Panc1 (cell line): ENCODE measurements at regions not wholly inside any gene's neighbourhood (a gene's known extent, or its start where the extent isn't known, plus 50 kb on each side); places are given as distances from the start of the nearest gene placed in this dataset.

Experiments used
- ATAC-seq: fragments of 200-7000 bp; cut with Tn5 transposase; 2 replicates; pipeline ENCODE4 v1.9.1; 2020; ENCODE audit warnings: mild to moderate bottlenecking, moderate library complexity
- BruUV-seq: library from RNA; stranded (reverse); fragments of 400-500 nt; replicated peaks from 2 replicates; lab custom pipeline; 2021; lab: Mats Ljungman, UMichigan
- CTCF ChIA-PET: fragments of 300-600 bp; sonication (Branson Sonifier 250); formaldehyde crosslinking; loops from one replicate; lab custom pipeline; 2022; ENCODE audit warnings: antibody characterized with exemption; lab: Charles Lee
- POLR2A ChIA-PET: fragments of 300-600 bp; sonication (Branson Sonifier 250); formaldehyde crosslinking; loops from one replicate; lab custom pipeline; 2022; ENCODE audit warnings: antibody characterized with exemption; lab: Charles Lee
- DNase-seq: peaks from one replicate; pipeline ENCODE4 v3.0.0-alpha.2; 2010; ENCODE audit warnings: low read depth, low spot score
- H3K27ac ChIP-seq: 2 replicates; pipeline ENCODE4 v1.5.1; 2011; ENCODE audit warnings: mild to moderate bottlenecking, low read length, inconsistent platforms
- H3K27me3 ChIP-seq: fragments of 200-500 bp; sonication (Bioruptor generic); 2 replicates; pipeline ENCODE4 v1.6.0; 2014; ENCODE audit warnings: low read length, inconsistent platforms; ENCODE audit not compliant: control insufficient read depth, insufficient read depth
- H3K36me3 ChIP-seq: fragments of 200-500 bp; sonication (Bioruptor generic); 2 replicates; pipeline ENCODE4 v1.5.1; 2014; ENCODE audit warnings: inconsistent platforms, mild to moderate bottlenecking, low read length, moderate library complexity; ENCODE audit not compliant: control insufficient read depth, insufficient read depth
- H3K4me1 ChIP-seq: 2 replicates; pipeline ENCODE4 v1.5.1; 2011; ENCODE audit warnings: inconsistent platforms, mild to moderate bottlenecking, low read length, moderate library complexity; ENCODE audit not compliant: control insufficient read depth, insufficient read depth
- H3K4me3 ChIP-seq, 2 experiments: 2 replicates each; pipeline ENCODE4 v1.5.1; 2011 to 2012; ENCODE audit warnings: low read depth in 2 of 2, low read length in 2 of 2, mild to moderate bottlenecking in 2 of 2, inconsistent platforms in 1 of 2, moderate library complexity in 1 of 2
- H3K9me3 ChIP-seq: fragments of 200-500 bp; sonication (Bioruptor generic); 2 replicates; pipeline ENCODE4 v1.5.1; 2014; ENCODE audit warnings: low read depth, mild to moderate bottlenecking, inconsistent platforms, low read length, moderate library complexity; ENCODE audit not compliant: control insufficient read depth, insufficient read depth
- POLR2AphosphoS5 ChIP-seq: IDR thresholded peaks from 2 replicates; pipeline ENCODE4 v1.6.1; 2012; ENCODE audit warnings: mild to moderate bottlenecking, low read depth, low read length, moderate library complexity
- SIN3A ChIP-seq: IDR thresholded peaks from 2 replicates; pipeline ENCODE4 v1.6.1; 2012; ENCODE audit warnings: low read depth, mild to moderate bottlenecking, low read length, moderate library complexity, borderline replicate concordance; ENCODE audit not compliant: insufficient read depth
- TCF7L2 ChIP-seq: IDR thresholded peaks from 2 replicates; pipeline ENCODE4 v1.6.1; 2011; ENCODE audit warnings: mild to moderate bottlenecking, low read depth, low read length, inconsistent platforms
- in situ Hi-C: cut with HindIII; loops from 2 replicates; pipeline ENCODE4 v1.10.0; 2016; ENCODE audit warnings: low sequenced_read_pairs, low pct_unique_long_range_greater_than_20kb
- intact Hi-C: fragments of 100-400 bp; cut with micrococcal nuclease; formaldehyde crosslinking; loops from one replicate; pipeline ENCODE4 v1.10.0; 2022; ENCODE audit not compliant: unreplicated experiment
- TF ChIP-seq, protein P1 (sequence below), 2 experiments: IDR thresholded peaks; 2 replicates each; pipeline ENCODE4 v1.6.1; 2011 to 2012; ENCODE audit warnings: low read depth in 2 of 2, control low read depth in 1 of 2, low read length in 1 of 2, mild to moderate bottlenecking in 1 of 2, moderate library complexity in 1 of 2; ENCODE audit not compliant: insufficient read depth in 1 of 2
- TF ChIP-seq, protein P2 (sequence below): fragments of 450-650 bp; IDR thresholded peaks from 2 replicates; pipeline ENCODE4 v1.5.1; 2017; ENCODE audit warnings: mild to moderate bottlenecking

DNA sequence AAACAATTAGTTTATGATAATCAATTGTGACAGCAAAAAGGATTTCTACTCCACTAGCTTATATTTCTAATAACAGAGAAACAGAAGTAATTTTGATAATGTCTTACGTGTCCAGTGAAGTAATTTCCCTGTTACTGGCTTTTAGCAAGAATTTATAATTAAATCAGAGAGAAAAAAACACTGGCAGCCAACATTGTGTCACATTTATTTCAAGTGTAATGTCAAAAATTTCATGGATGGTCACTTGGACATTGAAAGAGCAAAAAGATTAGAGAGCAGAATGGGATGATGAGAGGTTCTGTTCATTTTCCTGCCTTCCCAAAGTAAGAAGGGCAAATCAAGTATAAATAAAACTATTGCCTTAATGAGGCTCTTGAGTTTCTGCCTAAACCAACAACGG is 239.3 kb upstream of the SEMA6A start:
- no peaks in the 10 kb centered on the region for H3K4me1 ChIP-seq
- no peak for DNase-seq
- ATAC-seq = no peak
- ChIA-PET CTCF (no interaction called here), POLR2A (no interaction called here)
- no peaks in the 10 kb centered on the region for H3K9me3 ChIP-seq
- no TSS peak for BruUV-seq
- TF ChIP-seq POLR2AphosphoS5 (no peak), TCF7L2 (no peak), SIN3A (no peak)
- TF ChIP-seq, protein P1, sequence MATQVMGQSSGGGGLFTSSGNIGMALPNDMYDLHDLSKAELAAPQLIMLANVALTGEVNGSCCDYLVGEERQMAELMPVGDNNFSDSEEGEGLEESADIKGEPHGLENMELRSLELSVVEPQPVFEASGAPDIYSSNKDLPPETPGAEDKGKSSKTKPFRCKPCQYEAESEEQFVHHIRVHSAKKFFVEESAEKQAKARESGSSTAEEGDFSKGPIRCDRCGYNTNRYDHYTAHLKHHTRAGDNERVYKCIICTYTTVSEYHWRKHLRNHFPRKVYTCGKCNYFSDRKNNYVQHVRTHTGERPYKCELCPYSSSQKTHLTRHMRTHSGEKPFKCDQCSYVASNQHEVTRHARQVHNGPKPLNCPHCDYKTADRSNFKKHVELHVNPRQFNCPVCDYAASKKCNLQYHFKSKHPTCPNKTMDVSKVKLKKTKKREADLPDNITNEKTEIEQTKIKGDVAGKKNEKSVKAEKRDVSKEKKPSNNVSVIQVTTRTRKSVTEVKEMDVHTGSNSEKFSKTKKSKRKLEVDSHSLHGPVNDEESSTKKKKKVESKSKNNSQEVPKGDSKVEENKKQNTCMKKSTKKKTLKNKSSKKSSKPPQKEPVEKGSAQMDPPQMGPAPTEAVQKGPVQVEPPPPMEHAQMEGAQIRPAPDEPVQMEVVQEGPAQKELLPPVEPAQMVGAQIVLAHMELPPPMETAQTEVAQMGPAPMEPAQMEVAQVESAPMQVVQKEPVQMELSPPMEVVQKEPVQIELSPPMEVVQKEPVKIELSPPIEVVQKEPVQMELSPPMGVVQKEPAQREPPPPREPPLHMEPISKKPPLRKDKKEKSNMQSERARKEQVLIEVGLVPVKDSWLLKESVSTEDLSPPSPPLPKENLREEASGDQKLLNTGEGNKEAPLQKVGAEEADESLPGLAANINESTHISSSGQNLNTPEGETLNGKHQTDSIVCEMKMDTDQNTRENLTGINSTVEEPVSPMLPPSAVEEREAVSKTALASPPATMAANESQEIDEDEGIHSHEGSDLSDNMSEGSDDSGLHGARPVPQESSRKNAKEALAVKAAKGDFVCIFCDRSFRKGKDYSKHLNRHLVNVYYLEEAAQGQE (IDR thresholded peaks at IDR 0.05; ENCODE audit: insufficient read depth in 1 of 2, low read depth in 2 of 2, low read length in 1 of 2) = no peak
- TF ChIP-seq, protein P2, sequence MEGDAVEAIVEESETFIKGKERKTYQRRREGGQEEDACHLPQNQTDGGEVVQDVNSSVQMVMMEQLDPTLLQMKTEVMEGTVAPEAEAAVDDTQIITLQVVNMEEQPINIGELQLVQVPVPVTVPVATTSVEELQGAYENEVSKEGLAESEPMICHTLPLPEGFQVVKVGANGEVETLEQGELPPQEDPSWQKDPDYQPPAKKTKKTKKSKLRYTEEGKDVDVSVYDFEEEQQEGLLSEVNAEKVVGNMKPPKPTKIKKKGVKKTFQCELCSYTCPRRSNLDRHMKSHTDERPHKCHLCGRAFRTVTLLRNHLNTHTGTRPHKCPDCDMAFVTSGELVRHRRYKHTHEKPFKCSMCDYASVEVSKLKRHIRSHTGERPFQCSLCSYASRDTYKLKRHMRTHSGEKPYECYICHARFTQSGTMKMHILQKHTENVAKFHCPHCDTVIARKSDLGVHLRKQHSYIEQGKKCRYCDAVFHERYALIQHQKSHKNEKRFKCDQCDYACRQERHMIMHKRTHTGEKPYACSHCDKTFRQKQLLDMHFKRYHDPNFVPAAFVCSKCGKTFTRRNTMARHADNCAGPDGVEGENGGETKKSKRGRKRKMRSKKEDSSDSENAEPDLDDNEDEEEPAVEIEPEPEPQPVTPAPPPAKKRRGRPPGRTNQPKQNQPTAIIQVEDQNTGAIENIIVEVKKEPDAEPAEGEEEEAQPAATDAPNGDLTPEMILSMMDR = no peak
- H3K27ac ChIP-seq = no peak overlapping the region
- in situ Hi-C loops (no loop called here), intact Hi-C loops (no loop called here)
- H3K4me3 ChIP-seq = no peak overlapping the region
- H3K27me3 ChIP-seq = no peaks in the 10 kb centered on the region
- no peaks in the 10 kb centered on the region for H3K36me3 ChIP-seq

DNA sequence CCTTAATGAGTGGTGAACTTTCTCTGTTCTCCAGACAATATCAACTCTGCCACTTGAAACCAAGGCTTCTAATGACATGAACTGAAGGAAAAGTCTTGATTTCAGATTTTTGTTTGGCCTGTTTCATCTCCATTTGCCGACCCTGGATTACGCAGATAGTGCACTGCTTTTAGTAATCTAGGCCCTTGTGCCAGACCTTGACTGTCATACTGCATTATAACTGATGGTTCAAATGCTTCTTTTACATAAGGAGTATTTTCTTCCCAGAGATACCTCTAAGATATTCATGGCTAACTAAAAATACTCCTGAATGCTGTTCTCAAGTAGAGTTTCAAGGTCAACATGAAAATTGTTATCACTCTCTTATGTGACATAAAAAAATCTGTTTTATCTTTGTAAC is 238.7 kb upstream of the SEMA6A start:
- Histone ChIP-seq H3K27ac (no peak overlapping the region), H3K4me3 (no peak overlapping the region), H3K9me3 (no peaks in the 10 kb centered on the region), H3K4me1 (no peaks in the 10 kb centered on the region), H3K27me3 (no peaks in the 10 kb centered on the region), H3K36me3 (no peaks in the 10 kb centered on the region)
- in situ Hi-C loops (no loop called here), intact Hi-C loops (no loop called here)
- POLR2A ChIA-PET = no interaction called here
- CTCF ChIA-PET = no interaction called here
- TF ChIP-seq, protein P1 (IDR thresholded peaks at IDR 0.05; ENCODE audit: insufficient read depth in 1 of 2, low read depth in 2 of 2, low read length in 1 of 2) = no peak
- TF ChIP-seq, protein P2 = no peak
- TF ChIP-seq POLR2AphosphoS5 (no peak), TCF7L2 (no peak), SIN3A (no peak)
- DNase-seq (no peak), ATAC-seq (no peak)
- no TSS peak for BruUV-seq
